Endothelial cell of umbilical vein (primary cell): ENCODE measurements at regions not wholly inside any gene's neighbourhood (a gene's known extent, or its start where the extent isn't known, plus 50 kb on each side); places are given as distances from the start of the nearest gene placed in this dataset.

Experiments used
- BruUV-seq: library from RNA; stranded (reverse); fragments of 400-500 nt; replicated peaks from 2 replicates; lab custom pipeline; 2021; lab: Mats Ljungman, UMichigan
- CTCF ChIA-PET: fragments of 300-600, 350-600 bp; sonication (Branson Sonifier 250); formaldehyde crosslinking; loops from one replicate; lab custom pipeline; 2021; ENCODE audit warnings: antibody characterized with exemption, inconsistent platforms; lab: Charles Lee
- POLR2A ChIA-PET: fragments of 300-600, 350-600 bp; sonication (Branson Sonifier 250); formaldehyde crosslinking; loops from one replicate; lab custom pipeline; 2021; ENCODE audit warnings: antibody characterized with exemption, inconsistent platforms; lab: Charles Lee
- DNase-seq: peaks from one replicate; pipeline ENCODE4 v3.0.0-alpha.2; 2011; ENCODE audit warnings: low read depth, low spot score
- FAIRE-seq: peaks from 2 replicates; lab custom pipeline; 2011; peaks lifted over from hg19 to GRCh38; lab: Jason Lieb, UNC
- H2AFZ ChIP-seq: 2 replicates; pipeline ENCODE4 v1.6.0; 2012; ENCODE audit warnings: low read depth, low read length, control low read depth, inconsistent platforms
- H3K27ac ChIP-seq: 2 replicates; pipeline ENCODE4 v1.5.1; 2011; ENCODE audit warnings: low read depth, mild to moderate bottlenecking, control low read depth, low read length, moderate library complexity; ENCODE audit not compliant: insufficient read depth
- H3K27me3 ChIP-seq, 2 experiments: 2 replicates each; pipeline versions ENCODE4 v1.6.0 to v1.6.1; 2011; ENCODE audit warnings: low read length in 2 of 2, mixed read lengths in 1 of 2; ENCODE audit not compliant: control insufficient read depth in 2 of 2, insufficient read depth in 2 of 2
- H3K36me3 ChIP-seq, 2 experiments: 2 replicates in 1 of 2; 3 replicates in 1 of 2; pipeline ENCODE4 v1.5.1; 2011; ENCODE audit warnings: low read length in 2 of 2, mild to moderate bottlenecking in 1 of 2, moderate library complexity in 1 of 2; ENCODE audit not compliant: control insufficient read depth in 2 of 2, insufficient read depth in 2 of 2; ENCODE audit errors: extremely low read depth in 1 of 2
- H3K4me1 ChIP-seq: 3 replicates; pipeline ENCODE4 v1.5.1; 2011; ENCODE audit warnings: mild to moderate bottlenecking, low read length; ENCODE audit not compliant: control insufficient read depth, insufficient read depth; ENCODE audit errors: extremely low read depth
- H3K4me2 ChIP-seq: 2 replicates; pipeline ENCODE4 v1.6.1; 2011; ENCODE audit warnings: low read length, control low read depth, mixed read lengths; ENCODE audit not compliant: insufficient read depth
- H3K4me3 ChIP-seq, 3 experiments: fragments of 200-600 bp in 1 of 3; sonication (generic), shearing (Covaris generic) in 1 of 3; replicated peaks in 1 of 3; 2 replicates each; pipeline ENCODE4 v1.5.1; 2011 to 2016; ENCODE audit warnings: control low read depth in 3 of 3, low read length in 3 of 3, mild to moderate bottlenecking in 2 of 3, inconsistent platforms in 1 of 3, low read depth in 1 of 3, moderate library complexity in 1 of 3; ENCODE audit not compliant: insufficient read depth in 1 of 3
- H3K79me2 ChIP-seq: 2 replicates; pipeline ENCODE4 v1.6.0; 2012; ENCODE audit warnings: low read length, inconsistent platforms; ENCODE audit not compliant: control insufficient read depth, insufficient read depth
- H3K9ac ChIP-seq: replicated peaks from 2 replicates; pipeline ENCODE3; 2011; ENCODE audit warnings: low read length, control low read depth; ENCODE audit not compliant: insufficient read depth; ENCODE audit errors: extremely low read depth
- H3K9me1 ChIP-seq: replicated peaks from 3 replicates; pipeline ENCODE4 v1.6.0; 2011; ENCODE audit warnings: mild to moderate bottlenecking, low read length; ENCODE audit not compliant: control insufficient read depth, insufficient read depth; ENCODE audit errors: extremely low read depth
- H3K9me3 ChIP-seq: replicated peaks from 2 replicates; pipeline ENCODE4 v1.5.1; 2012; ENCODE audit warnings: low read length, inconsistent platforms; ENCODE audit not compliant: control insufficient read depth, insufficient read depth
- H4K20me1 ChIP-seq: replicated peaks from 2 replicates; pipeline ENCODE3; 2011; ENCODE audit warnings: mild to moderate bottlenecking, low read length; ENCODE audit not compliant: control insufficient read depth, insufficient read depth; ENCODE audit errors: extremely low read depth
- CTCF ChIP-seq, 2 donors: IDR thresholded peaks; 1 replicate in 1 of 2; 2 replicates in 1 of 2; pipeline ENCODE4 v1.5.1; 2011; ENCODE audit warnings: low read length in 2 of 2, mild to moderate bottlenecking in 2 of 2, moderate library complexity in 2 of 2, control low read depth in 1 of 2, inconsistent platforms in 1 of 2, low read depth in 1 of 2; ENCODE audit not compliant: insufficient read depth in 1 of 2; ENCODE audit errors: extremely low read depth in 1 of 2
- EZH2 ChIP-seq: IDR thresholded peaks from 2 replicates; pipeline ENCODE4 v1.6.1; 2012; ENCODE audit warnings: borderline replicate concordance, low read depth, mild to moderate bottlenecking, moderate library complexity, low read length, inconsistent platforms; ENCODE audit not compliant: severe bottlenecking
- FOS ChIP-seq: IDR thresholded peaks from 2 replicates; pipeline ENCODE4 v1.6.1; 2011; ENCODE audit warnings: mild to moderate bottlenecking, low read length, moderate library complexity, borderline replicate concordance; ENCODE audit not compliant: insufficient read depth
- GATA2 ChIP-seq: IDR thresholded peaks from 2 replicates; pipeline ENCODE4 v1.7.0; 2011; ENCODE audit warnings: low read depth, mild to moderate bottlenecking, moderate library complexity, mixed read lengths, low read length; ENCODE audit not compliant: insufficient read length, insufficient read depth
- JUN ChIP-seq: IDR thresholded peaks from 2 replicates; pipeline ENCODE4 v1.6.1; 2011; ENCODE audit warnings: borderline replicate concordance, low read depth; ENCODE audit not compliant: insufficient read length, insufficient read depth
- MAX ChIP-seq: IDR thresholded peaks from 2 replicates; pipeline ENCODE4 v1.6.1; 2011; ENCODE audit not compliant: insufficient read depth, insufficient read length
- MYC ChIP-seq: IDR thresholded peaks from one replicate; pipeline ENCODE4 v1.6.1; 2011; ENCODE audit warnings: mild to moderate bottlenecking, low read depth, low read length
- POLR2A ChIP-seq: IDR thresholded peaks from 2 replicates; pipeline ENCODE4 v1.6.1; 2012; ENCODE audit warnings: low read depth, mild to moderate bottlenecking, control low read depth, low read length
- POLR2AphosphoS5 ChIP-seq: IDR thresholded peaks from 2 replicates; pipeline ENCODE4 v1.6.1; 2012; ENCODE audit warnings: low read depth, mild to moderate bottlenecking, control low read depth, low read length, moderate library complexity; ENCODE audit not compliant: insufficient read depth
- dilution Hi-C: fragments of 300-500 bp; cut with MboI; formaldehyde crosslinking; loops from one replicate; pipeline ENCODE4 v1.15.0; 2019; ENCODE audit warnings: low sequenced_read_pairs; ENCODE audit not compliant: extremely low pct_ligation_motif_present
- intact Hi-C: fragments of 100-400 bp; cut with micrococcal nuclease; formaldehyde crosslinking; loops from one replicate; pipeline ENCODE4 v1.10.0; 2022

- H3K4me2 ChIP-seq = no peak overlapping the region
- no peaks in the 10 kb centered on the region for H3K27me3 ChIP-seq
- TF ChIP-seq GATA2 = no peak
- TF ChIP-seq FOS = no peak
- TF ChIP-seq POLR2A = no peak
- no peak for TF ChIP-seq CTCF (IDR thresholded peaks at IDR 0.05; ENCODE audit: extremely low read depth in 1 of 2, insufficient read depth in 1 of 2, low read depth in 1 of 2, low read length in 2 of 2)
- no peak for TF ChIP-seq JUN
- TF ChIP-seq POLR2AphosphoS5 = no peak
- TF ChIP-seq EZH2 = no peak
- no peak for TF ChIP-seq MAX
- no peak for TF ChIP-seq MYC
- H3K27ac ChIP-seq = no peak overlapping the region
- no peaks in the 10 kb centered on the region for H3K4me1 ChIP-seq
- H3K79me2 ChIP-seq = no peaks in the 10 kb centered on the region
- CTCF ChIA-PET = no interaction called here
- H2AFZ ChIP-seq = no peak overlapping the region
- dilution Hi-C loops = no loop called here
- no peaks in the 10 kb centered on the region for H3K9me1 ChIP-seq
- H3K9ac ChIP-seq = no peak overlapping the region
- no peak overlapping the region for H3K4me3 ChIP-seq
- no peaks in the 10 kb centered on the region for H4K20me1 ChIP-seq
- no peak for FAIRE-seq
- BruUV-seq = no TSS peak
- no peak for DNase-seq
- H3K36me3 ChIP-seq = no peaks in the 10 kb centered on the region
- POLR2A ChIA-PET = no interaction called here
- peaks cover 2% of the 10 kb centered on the region for H3K9me3 ChIP-seq
- intact Hi-C loops = no loop called here
Measured at GRCh38 chr10:57776688-57777432, 490.8 kb downstream of the IPMK start.
